ENCODE measurements at regions not wholly inside any gene's neighbourhood (a gene's known extent, or its start where the extent isn't known, plus 50 kb on each side); places are given as distances from the start of the nearest gene placed in this dataset.
A peak's percentile ranks its signal among the peaks of the same experiment; 100 is the strongest.

DNA sequence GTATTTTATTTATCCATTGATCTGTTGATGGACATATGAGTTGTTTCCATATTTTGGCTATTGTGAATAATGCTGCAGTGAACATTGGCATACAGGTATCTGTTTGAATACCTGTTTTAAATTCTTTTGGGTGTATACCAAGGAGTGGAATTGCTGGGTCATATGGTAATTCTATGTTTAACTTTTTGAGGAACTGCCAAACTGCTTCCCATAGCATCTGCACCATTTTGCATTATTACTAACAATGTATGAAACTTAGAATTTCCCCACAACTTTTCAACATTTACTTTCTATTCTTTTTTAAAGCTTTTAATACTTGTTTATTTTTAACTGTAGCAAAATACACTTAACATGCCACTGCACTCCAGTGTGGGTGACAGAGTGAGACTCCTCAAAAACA is 57.0 kb upstream of the MSN start:
- Histone ChIP-seq H3K4me3 (ENCODE audit: extremely low read depth, insufficient read depth, low read length, poor library complexity, severe bottlenecking) (no peak overlapping the region), H3K36me3 (ENCODE audit: control insufficient read depth, insufficient read depth, low read length) (no peaks in the 10 kb centered on the region)

DNA sequence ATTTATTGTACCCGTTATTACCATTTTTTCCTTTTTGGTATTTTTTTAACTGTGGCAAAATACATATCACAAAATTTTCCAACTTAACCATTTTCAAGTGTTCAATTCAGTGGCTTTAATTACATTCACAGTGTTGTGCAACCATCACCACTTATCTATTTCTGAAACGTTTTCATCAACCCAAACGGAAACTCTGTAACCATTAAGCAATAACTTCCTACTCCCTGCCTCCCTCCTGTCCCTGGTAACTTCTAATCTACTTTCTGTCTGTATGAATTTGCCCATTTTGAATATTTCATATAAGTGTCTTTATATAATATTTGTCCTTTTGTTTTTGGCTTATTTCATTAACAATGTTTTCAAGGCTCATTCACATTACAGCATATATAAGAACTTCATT is 57.4 kb upstream of the MSN start:
- Histone ChIP-seq H3K27ac (ENCODE audit: low read depth, low read length, severe bottlenecking) (no peak overlapping the region), H3K36me3 (ENCODE audit: control insufficient read depth, insufficient read depth, low read length) (no peaks in the 10 kb centered on the region), H3K9me3 (ENCODE audit: control insufficient read depth, low read length) (no peaks in the 10 kb centered on the region), H3K4me3 (ENCODE audit: extremely low read depth, insufficient read depth, low read length, poor library complexity, severe bottlenecking) (no peak overlapping the region), H3K4me1 (ENCODE audit: control insufficient read depth, insufficient read depth, low read length, poor library complexity, severe bottlenecking) (no peaks in the 10 kb centered on the region)
- no CpG with 5 or more reads among the region's 3 CpGs for WGBS, 2 experiments (ENCODE audit: insufficient coverage in 2 of 2)

More for the DNA sequence above, 57.0 kb upstream of the MSN start:
- no peaks in the 10 kb centered on the region for H3K9me3 ChIP-seq (ENCODE audit: control insufficient read depth, low read length)
- H3K4me1 ChIP-seq (ENCODE audit: control insufficient read depth, insufficient read depth, low read length, poor library complexity, severe bottlenecking): no peaks in the 10 kb centered on the region
- H3K27ac ChIP-seq (ENCODE audit: low read depth, low read length, severe bottlenecking): no peak overlapping the region

- 100% methylated on average over 1 of the region's 4 CpGs; no CpG with 5 or more reads in 1 of the 2 experiments for WGBS, 2 experiments (ENCODE audit: insufficient coverage in 2 of 2)
- no peaks in the 10 kb centered on the region for H3K4me1 ChIP-seq (ENCODE audit: control insufficient read depth, insufficient read depth, low read length, poor library complexity, severe bottlenecking)
- H3K9me3 ChIP-seq (ENCODE audit: control insufficient read depth, low read length): no peaks in the 10 kb centered on the region
- no peak overlapping the region for H3K4me3 ChIP-seq (ENCODE audit: extremely low read depth, insufficient read depth, low read length, poor library complexity, severe bottlenecking)
- H3K27ac ChIP-seq (ENCODE audit: low read depth, low read length, severe bottlenecking): no peak overlapping the region
- H3K36me3 ChIP-seq (ENCODE audit: control insufficient read depth, insufficient read depth, low read length): no peaks in the 10 kb centered on the region
Measured at GRCh38 chrX:65609237-65609636, 58.2 kb upstream of the MSN start.

- no peaks in the 10 kb centered on the region for H3K9me3 ChIP-seq (ENCODE audit: control insufficient read depth, low read length)
- H3K4me3 ChIP-seq (ENCODE audit: extremely low read depth, insufficient read depth, low read length, poor library complexity, severe bottlenecking): no peak overlapping the region
- H3K36me3 ChIP-seq (ENCODE audit: control insufficient read depth, insufficient read depth, low read length): no peaks in the 10 kb centered on the region
- H3K4me1 ChIP-seq (ENCODE audit: control insufficient read depth, insufficient read depth, low read length, poor library complexity, severe bottlenecking): no peaks in the 10 kb centered on the region
- H3K27ac ChIP-seq (ENCODE audit: low read depth, low read length, severe bottlenecking): no peak overlapping the region
- 60 to 75% methylated on average over 1 to 2 of the region's 3 CpGs for WGBS, 2 experiments (ENCODE audit: insufficient coverage in 2 of 2)
Measured at GRCh38 chrX:65608026-65608425, 59.4 kb upstream of the MSN start.

DNA sequence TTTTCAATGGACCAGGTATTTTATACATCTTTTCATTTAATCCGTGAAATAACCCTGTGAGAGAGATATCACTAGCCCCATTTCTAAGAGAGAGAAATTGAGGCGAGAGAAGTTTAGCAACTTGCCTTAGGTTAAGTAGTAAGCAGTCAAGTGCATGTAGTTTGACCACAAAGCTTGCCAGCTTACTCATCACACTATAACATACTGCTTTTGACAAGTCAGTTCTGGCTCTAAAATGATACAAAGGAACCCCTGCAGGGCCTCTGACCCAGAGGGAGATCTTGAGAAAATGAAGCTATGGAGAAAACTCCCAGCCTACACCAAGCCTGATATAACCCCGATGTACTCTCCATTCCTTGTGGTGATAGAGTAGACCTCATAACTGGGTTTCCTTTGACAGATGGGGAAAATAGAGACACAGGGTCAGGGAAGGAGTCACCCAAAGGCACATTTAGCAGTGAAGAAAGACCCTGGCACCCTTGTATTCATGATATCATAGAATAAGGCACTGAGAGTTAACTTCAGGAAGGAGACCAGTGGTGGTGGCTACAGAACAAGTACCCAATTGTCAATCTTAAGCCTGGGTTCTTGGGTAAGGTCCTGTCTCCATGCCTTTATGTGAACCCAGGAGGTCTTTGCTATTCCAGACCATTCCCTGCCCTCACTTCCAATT is 60.2 kb upstream of the MSN start:
- Histone ChIP-seq H3K36me3 (ENCODE audit: control insufficient read depth, insufficient read depth, low read length) (no peaks in the 10 kb centered on the region), H3K9me3 (ENCODE audit: control insufficient read depth, low read length) (no peaks in the 10 kb centered on the region), H3K4me3 (ENCODE audit: extremely low read depth, insufficient read depth, low read length, poor library complexity, severe bottlenecking) (no peak overlapping the region), H3K4me1 (ENCODE audit: control insufficient read depth, insufficient read depth, low read length, poor library complexity, severe bottlenecking) (no peaks in the 10 kb centered on the region), H3K27ac (ENCODE audit: low read depth, low read length, severe bottlenecking) (no peak overlapping the region)
- WGBS, 2 experiments (ENCODE audit: insufficient coverage in 2 of 2): no CpG with 5 or more reads among the region's 3 CpGs

GRCh38 chrX:65602221-65602560 is 65.3 kb upstream of the MSN start:
- WGBS, 2 experiments (ENCODE audit: insufficient coverage in 2 of 2): no CpG with 5 or more reads among the region's 2 CpGs
- H3K36me3 ChIP-seq (ENCODE audit: control insufficient read depth, insufficient read depth, low read length): no peaks in the 10 kb centered on the region
- H3K4me1 ChIP-seq (ENCODE audit: control insufficient read depth, insufficient read depth, low read length, poor library complexity, severe bottlenecking): peaks cover 4% of the 10 kb centered on the region
- no peaks in the 10 kb centered on the region for H3K9me3 ChIP-seq (ENCODE audit: control insufficient read depth, low read length)
- no peak overlapping the region for H3K27ac ChIP-seq (ENCODE audit: low read depth, low read length, severe bottlenecking)
- H3K4me3 ChIP-seq (ENCODE audit: extremely low read depth, insufficient read depth, low read length, poor library complexity, severe bottlenecking): no peak overlapping the region

DNA sequence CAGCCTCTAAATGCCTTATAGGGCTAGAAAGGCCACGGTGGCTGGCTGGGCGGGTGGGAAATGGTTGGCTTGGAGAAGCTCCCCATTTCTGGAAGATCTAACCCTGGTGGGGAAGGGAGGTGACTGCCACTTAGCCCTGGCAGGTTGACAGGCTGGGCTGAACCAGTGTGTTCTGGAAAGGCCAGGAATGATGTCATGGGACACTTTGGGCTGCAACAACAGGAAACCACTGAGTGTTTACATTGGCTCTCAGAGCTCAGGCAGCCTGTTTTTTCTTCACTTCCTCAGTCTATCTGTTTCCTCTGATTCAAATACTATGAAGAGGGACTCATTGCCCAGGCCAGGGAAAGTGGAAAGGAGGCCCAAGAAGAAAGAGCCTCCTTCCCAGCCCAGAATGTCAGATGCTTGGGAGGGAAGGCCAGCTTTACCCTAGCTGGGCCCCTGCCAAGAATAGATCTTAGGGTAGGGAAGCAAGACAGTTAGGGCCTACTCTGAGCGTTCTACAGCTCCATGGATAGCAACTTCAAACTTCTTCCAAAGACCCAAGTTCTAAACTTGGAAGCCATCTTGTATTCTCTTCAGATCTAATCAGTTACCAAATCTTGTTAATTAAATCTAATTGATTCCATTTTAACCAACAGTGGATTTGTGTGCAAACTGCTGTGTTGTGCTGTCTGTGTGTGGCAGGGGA is 65.8 kb upstream of the MSN start:
- H3K27ac ChIP-seq (ENCODE audit: low read depth, low read length, severe bottlenecking): peak overlapping the region; percentile 74
- H3K36me3 ChIP-seq (ENCODE audit: control insufficient read depth, insufficient read depth, low read length): no peaks in the 10 kb centered on the region
- no peak overlapping the region for H3K4me3 ChIP-seq (ENCODE audit: extremely low read depth, insufficient read depth, low read length, poor library complexity, severe bottlenecking)
- 72% methylated on average over 2 of the region's 3 CpGs; no CpG with 5 or more reads in 1 of the 2 experiments for WGBS, 2 experiments (ENCODE audit: insufficient coverage in 2 of 2)
- H3K9me3 ChIP-seq (ENCODE audit: control insufficient read depth, low read length): no peaks in the 10 kb centered on the region
- peaks cover 5% of the 10 kb centered on the region for H3K4me1 ChIP-seq (ENCODE audit: control insufficient read depth, insufficient read depth, low read length, poor library complexity, severe bottlenecking)

DNA sequence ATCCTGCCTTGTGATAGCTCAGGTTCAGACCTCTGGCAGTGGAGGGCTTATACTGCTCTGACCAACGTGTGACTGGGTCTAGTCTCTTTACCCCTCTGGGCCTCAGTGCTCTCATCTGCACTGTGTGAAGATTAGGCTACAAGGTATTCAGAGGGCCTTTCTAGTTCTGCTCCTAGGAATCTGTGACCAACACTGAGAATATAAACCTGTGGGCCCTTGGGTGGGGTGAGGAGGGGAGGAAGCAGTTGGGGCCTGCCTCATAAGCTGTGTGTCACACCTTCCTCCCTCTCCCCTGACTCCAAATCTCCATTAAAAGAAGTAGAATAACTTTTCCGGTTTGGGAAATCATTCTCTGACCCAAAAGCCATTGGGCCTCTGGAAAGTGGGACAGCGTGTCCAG is 66.3 kb upstream of the MSN start:
- Histone ChIP-seq H3K4me1 (ENCODE audit: control insufficient read depth, insufficient read depth, low read length, poor library complexity, severe bottlenecking) (peaks cover 11% of the 10 kb centered on the region), H3K36me3 (ENCODE audit: control insufficient read depth, insufficient read depth, low read length) (no peaks in the 10 kb centered on the region), H3K4me3 (ENCODE audit: extremely low read depth, insufficient read depth, low read length, poor library complexity, severe bottlenecking) (no peak overlapping the region), H3K9me3 (ENCODE audit: control insufficient read depth, low read length) (no peaks in the 10 kb centered on the region), H3K27ac (ENCODE audit: low read depth, low read length, severe bottlenecking) (peak overlapping the region; percentile 74)
- WGBS, 2 experiments (ENCODE audit: insufficient coverage in 2 of 2): 85 to 87% methylated on average over 2 to 3 of the region's 3 CpGs

DNA sequence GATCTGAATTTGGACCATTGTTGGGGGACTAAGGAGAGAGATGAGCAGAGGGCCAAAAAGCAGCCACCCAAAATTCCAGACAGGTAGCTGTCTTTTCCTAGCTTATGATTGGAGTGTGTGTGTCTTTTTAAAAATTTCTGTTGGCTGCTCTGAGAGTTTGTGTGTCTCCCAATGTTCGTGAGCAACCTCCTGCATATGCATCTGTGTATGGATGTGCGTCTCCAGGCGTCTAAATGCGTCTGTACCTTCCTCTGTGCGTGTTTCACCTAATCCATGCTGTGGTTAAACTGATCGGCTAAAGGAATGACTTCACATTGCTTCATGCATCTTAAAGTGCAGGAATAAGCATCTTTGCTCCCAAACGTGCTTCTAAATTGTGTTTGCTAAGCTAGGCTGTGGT is 65.5 kb upstream of the LAS1L start:
- Histone ChIP-seq H3K27ac (ENCODE audit: low read depth, low read length, severe bottlenecking) (no peak overlapping the region), H3K36me3 (ENCODE audit: control insufficient read depth, insufficient read depth, low read length) (no peaks in the 10 kb centered on the region), H3K4me3 (ENCODE audit: extremely low read depth, insufficient read depth, low read length, poor library complexity, severe bottlenecking) (no peak overlapping the region), H3K9me3 (ENCODE audit: control insufficient read depth, low read length) (no peaks in the 10 kb centered on the region), H3K4me1 (ENCODE audit: control insufficient read depth, insufficient read depth, low read length, poor library complexity, severe bottlenecking) (peaks cover 18% of the 10 kb centered on the region)
- 98 to 100% methylated on average over 4 to 6 of the region's 7 CpGs for WGBS, 2 experiments (ENCODE audit: insufficient coverage in 2 of 2)

DNA sequence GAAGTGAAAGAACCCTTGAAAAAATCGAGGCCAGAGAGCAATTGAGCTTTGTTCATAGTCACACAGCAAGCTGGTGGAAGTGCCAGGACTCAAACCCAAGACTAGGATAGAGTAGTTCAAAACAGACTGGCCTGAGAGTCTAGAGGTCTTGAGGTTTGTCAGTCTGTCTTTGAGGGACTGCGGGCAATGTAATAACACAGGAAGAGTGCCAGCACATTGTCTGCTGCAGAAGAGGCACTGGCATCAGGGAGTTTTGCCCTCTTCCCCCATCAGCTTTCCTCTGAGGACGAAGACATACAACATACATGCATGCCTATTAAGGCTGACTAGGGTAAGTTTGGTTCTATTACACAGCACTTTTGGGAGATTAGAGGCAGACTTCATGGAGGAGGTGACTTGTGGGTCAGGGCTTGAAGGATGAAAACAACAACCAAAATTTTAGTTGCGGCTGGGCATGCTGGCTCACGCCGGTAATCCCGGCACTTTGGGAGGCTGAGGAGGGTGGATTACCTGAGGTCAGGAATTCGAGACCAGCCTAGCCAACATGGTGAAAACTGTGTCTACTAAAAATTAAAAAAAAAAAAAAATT is 64.1 kb upstream of the LAS1L start:
- Histone ChIP-seq H3K36me3 (ENCODE audit: control insufficient read depth, insufficient read depth, low read length) (no peaks in the 10 kb centered on the region), H3K4me3 (ENCODE audit: extremely low read depth, insufficient read depth, low read length, poor library complexity, severe bottlenecking) (no peak overlapping the region), H3K9me3 (ENCODE audit: control insufficient read depth, low read length) (no peaks in the 10 kb centered on the region), H3K4me1 (ENCODE audit: control insufficient read depth, insufficient read depth, low read length, poor library complexity, severe bottlenecking) (peaks cover 21% of the 10 kb centered on the region), H3K27ac (ENCODE audit: low read depth, low read length, severe bottlenecking) (no peak overlapping the region)
- 100% methylated on average over 1 of the region's 8 CpGs for WGBS, 2 experiments (ENCODE audit: insufficient coverage in 2 of 2)
